ENCODE measurements at regions not wholly inside any gene's neighbourhood (a gene's known extent, or its start where the extent isn't known, plus 50 kb on each side); places are given as distances from the start of the nearest gene placed in this dataset.

DNA sequence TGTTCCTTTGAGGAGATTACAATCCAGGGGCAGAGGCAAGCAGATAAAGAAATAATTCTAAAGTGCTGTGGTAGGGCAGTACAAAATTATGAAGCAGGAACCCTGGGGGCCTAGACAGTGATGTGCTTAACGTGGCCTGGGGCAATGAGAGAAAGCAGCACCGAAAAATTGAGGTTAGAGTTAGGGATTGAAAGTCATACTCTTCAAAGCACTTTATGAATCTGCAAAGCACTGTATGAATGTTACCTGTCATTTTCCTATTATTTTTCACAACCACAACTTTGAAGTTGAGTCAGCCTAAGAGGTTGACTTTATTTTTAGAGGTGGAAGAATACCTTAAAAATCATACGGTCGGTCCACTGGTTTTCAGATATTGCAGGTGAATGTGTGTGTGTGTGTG lies 183.4 kb upstream of the NFIA start:
- TF ChIP-seq, protein P1, sequence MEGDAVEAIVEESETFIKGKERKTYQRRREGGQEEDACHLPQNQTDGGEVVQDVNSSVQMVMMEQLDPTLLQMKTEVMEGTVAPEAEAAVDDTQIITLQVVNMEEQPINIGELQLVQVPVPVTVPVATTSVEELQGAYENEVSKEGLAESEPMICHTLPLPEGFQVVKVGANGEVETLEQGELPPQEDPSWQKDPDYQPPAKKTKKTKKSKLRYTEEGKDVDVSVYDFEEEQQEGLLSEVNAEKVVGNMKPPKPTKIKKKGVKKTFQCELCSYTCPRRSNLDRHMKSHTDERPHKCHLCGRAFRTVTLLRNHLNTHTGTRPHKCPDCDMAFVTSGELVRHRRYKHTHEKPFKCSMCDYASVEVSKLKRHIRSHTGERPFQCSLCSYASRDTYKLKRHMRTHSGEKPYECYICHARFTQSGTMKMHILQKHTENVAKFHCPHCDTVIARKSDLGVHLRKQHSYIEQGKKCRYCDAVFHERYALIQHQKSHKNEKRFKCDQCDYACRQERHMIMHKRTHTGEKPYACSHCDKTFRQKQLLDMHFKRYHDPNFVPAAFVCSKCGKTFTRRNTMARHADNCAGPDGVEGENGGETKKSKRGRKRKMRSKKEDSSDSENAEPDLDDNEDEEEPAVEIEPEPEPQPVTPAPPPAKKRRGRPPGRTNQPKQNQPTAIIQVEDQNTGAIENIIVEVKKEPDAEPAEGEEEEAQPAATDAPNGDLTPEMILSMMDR (IDR thresholded peaks at IDR 0.05; ENCODE audit: low read depth, low read length): no peak
- no peak for TF ChIP-seq EZH2phosphoT487 (IDR thresholded peaks at IDR 0.05; ENCODE audit: low read depth)

Data from OCI-LY3 (cell line).